Sciatic nerve (tissue), 2 donors: ENCODE measurements at regions not wholly inside any gene's neighbourhood (a gene's known extent, or its start where the extent isn't known, plus 50 kb on each side); places are given as distances from the start of the nearest gene placed in this dataset.

Source experiments
- ATAC-seq: fragments of 200-7000 bp; cut with Tn5 transposase; one replicate; pipeline ENCODE4 v1.9.1; 2020; ENCODE audit warnings: mild to moderate bottlenecking, moderate library complexity
- DNase-seq: peaks from one replicate; pipeline ENCODE4 v3.0.0-alpha.2; 2020; ENCODE audit warnings: low spot score
- intact Hi-C: fragments of 100-400 bp; cut with DNase I; formaldehyde crosslinking; loops from one replicate; pipeline ENCODE4 v1.14.2; 2022
- donor health status: DM: no; HTN: no; CAD: no.
- donor health status: DM: no; HTN: no; CAD: no.

DNA sequence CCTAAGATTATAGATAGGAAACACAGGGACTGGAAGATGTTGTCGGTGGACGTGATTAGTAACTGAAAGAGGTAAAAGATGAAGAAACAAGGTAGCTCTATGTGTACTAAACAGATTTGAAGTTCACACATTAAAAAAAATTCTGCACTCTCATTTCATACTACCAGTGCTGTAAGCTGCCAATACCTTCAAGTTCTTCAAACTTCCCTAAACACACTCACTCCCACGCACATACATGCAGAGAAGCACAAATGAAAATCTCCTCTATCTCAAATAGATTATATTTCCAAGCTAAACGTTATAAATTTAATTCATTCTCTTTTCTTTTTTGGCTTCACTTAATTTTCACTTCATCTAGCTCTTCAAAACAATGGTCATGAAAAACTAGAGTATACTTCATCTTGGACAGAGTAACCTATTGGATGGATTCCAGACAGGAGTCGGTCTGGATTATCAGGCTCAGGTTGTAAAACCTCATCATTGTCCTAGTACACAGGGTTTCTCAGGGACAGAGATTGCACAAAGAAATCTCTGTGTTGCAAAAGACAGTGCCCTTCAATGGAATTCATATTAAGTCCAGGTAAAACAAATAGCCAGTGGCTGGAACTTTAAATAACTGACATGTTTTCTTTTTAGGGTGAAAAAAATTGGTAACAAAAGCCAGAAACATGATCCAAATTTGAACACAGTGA is 408.1 kb upstream of the ZNF385D start:
- DNase-seq (no peak), ATAC-seq (peak; percentile 59)
- intact Hi-C loops = no loop called here

DNA sequence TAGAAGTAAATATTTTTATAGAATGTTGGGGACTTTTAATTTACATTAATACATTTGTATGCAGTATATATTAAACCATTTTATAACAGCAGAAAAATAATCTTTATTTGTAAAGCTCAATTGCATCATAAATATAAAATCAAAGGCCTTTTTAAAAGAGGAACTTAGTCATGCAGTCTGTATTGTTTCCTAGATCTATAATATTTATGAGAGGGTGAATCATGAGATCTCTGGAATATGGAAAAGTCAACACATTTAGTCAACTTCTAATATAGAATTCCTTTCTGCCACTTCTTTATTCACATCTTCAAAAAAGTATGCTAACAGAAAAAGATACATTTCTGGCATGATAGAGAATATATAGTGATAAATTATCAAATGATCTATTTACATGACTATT is 410.3 kb upstream of the ZNF385D start:
- intact Hi-C loops = no loop called here
- DNase-seq = no peak
- no peak for ATAC-seq

DNA sequence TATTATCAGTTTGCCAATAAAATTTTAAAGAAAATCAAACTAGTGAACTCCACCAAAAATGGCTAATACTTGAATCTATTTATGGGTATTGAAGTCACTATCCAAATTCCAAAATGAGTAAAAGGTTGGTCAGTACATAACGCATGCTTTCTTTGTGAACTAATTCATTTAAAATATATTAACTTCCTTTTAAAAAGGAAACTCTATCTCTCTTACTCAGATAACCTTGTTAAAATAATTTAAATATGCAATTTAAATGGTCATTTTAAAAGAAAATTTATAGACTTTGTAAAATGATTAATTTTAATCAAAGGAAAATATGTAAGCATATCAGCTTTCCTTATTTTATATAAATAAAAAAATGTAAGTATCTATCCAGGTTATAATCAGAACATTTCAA is 419.4 kb upstream of the ZNF385D start:
- intact Hi-C loops = no loop called here
- no peak for ATAC-seq
- DNase-seq = no peak

DNA sequence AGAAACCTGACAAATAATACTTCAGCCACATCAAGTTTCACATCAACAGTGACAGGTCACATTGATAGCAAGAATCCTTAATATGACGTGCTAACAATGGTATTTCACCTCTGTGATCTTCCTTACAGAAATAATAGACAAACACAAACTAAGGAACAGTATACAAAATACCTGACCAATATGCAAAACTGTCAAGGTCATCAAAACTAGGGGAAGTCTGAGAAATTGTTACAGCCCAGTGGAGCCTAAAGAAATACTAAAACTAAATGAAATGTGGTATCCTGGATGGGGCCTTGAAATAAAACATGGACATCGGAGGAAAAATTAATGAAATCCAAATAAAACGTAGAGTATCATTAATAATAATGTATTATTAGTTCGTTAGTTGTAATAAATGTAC is 422.0 kb upstream of the ZNF385D start:
- intact Hi-C loops = no loop called here
- no peak for ATAC-seq
- DNase-seq = no peak

DNA sequence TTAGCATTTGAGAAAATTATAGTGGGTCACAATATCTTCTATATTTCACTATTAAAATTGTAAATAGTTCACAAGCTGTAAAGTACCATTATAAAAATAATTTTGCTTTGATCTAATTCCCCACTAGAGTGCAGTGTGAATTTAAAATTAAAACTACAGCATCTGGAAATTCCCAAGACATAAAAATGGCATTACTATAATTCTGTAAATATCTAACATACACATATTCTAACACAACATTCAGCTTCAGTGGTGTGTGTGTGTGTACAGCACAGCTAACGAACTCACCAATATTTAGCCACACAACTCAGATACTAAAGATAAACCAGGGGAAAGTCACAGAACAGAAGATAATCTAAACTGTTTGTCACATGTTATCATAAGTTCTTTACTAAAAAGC is 424.9 kb upstream of the ZNF385D start:
- DNase-seq (no peak), ATAC-seq (no peak)
- intact Hi-C loops = no loop called here

DNA sequence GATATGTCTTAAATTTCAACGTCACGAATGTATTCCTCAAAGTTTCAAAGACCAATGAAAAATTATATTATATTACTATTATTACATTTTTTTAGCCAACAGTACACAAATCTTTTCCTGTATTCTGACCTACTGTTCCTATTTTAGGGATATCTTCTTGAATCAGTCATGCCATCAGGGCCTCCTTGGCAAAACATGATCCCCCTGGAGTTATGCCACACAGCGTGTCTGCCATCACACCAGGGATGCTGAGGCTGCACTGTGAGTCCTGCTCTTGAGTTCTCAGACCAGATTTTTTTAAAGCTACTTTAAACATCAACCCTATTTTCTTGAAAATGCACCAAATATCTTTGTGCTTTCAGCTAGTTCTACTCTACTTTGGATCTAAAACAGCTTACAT is 425.9 kb upstream of the ZNF385D start:
- DNase-seq (no peak), ATAC-seq (no peak)
- intact Hi-C loops = no loop called here

DNA sequence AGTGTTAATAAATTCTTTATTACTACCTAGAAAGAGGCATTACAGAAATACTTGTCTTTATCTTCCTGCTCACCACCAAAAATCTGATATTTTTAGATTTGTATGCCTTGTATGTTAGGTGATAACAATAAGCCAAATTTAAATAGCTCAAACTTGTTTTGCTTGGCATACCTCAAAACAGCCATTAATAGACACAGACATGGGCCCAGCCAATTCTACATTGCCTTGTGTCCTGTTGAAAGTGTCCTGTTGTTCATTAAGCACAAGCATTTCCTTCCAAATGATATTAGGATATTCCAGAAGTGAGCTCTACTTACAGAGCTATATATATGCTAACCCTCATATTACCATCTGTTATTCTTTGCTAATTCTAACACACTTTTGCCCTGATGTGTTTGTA is 438.6 kb upstream of the ZNF385D start:
- DNase-seq (no peak), ATAC-seq (no peak)
- intact Hi-C loops = no loop called here

DNA sequence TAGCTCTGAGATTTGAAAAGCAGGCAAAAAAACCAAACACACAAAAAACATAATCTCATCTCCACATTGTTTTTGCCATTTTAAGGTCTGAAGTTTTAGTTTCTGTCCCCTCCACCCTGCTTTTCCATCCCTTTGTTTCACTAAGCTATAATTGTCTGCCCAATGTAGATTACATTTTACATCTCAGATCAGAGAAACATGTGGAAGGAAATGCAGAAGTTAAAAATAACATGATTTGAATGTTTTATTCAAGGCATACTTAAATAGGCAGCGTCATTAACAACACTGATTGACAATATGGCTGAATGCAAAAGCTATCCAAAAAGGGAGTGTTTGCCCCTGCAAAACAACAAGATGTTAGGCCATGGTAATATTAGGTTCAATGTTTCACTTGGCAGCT is 448.1 kb upstream of the ZNF385D start:
- intact Hi-C loops = no loop called here
- DNase-seq = no peak
- no peak for ATAC-seq

DNA sequence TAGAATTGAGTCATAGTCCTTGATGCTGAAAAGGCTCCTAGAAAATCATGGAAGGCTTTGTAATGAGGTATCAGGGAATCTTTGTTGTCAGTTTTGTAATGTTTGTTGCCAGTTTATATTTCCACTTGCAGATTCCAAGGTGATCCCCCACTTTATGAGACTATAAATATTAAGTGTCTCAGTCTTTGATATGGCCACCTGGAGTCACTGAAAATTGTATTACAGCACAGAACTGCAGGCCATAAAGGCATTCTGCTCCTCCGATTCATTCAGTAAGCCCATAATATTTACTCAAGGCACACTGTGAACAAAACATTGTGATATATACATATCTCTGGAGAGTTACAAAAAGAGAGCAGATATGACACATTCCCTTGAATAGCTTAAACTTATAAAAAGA is 457.8 kb upstream of the ZNF385D start:
- ATAC-seq (no peak), DNase-seq (no peak)
- intact Hi-C loops = no loop called here

DNA sequence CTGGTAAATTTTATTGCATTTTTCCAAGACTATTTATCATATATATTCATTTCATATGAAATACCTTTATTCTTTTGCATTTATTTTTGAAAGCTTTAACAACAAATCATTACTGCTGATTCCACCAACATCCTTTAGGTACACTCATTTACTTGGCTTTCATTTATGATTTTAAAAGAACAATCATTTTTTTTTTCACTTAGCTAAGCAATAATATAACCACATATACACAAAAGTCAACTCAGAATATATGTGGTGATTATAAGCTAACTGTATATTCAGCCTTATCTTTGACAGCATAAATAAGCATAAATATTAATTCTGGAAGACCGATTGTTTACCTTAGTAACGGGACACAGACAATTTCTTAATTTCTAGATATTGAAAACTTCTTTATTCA is 458.6 kb upstream of the ZNF385D start:
- no peak for ATAC-seq
- intact Hi-C loops = no loop called here

DNA sequence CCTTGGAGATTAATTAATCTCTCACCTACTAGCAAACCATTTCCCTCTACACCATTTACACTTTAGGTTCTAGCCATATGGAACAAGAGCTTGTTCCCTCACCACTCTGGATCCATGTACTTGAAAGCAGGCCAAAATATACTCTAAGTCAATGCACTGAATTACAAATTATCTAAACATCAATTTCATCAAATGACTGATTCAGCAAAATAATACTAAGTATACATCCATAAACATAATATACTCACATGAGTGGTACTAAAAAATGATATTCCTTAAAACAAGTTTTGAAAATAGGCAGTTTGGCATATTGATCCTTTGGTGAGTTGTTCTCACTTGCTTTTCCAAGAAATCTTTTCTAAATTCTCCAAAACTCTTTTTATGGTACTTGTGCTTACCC is 459.7 kb upstream of the ZNF385D start:
- no peak for ATAC-seq
- intact Hi-C loops = no loop called here
- DNase-seq = no peak

More for the DNA sequence above, 458.6 kb upstream of the ZNF385D start:
- DNase-seq = no peak

DNA sequence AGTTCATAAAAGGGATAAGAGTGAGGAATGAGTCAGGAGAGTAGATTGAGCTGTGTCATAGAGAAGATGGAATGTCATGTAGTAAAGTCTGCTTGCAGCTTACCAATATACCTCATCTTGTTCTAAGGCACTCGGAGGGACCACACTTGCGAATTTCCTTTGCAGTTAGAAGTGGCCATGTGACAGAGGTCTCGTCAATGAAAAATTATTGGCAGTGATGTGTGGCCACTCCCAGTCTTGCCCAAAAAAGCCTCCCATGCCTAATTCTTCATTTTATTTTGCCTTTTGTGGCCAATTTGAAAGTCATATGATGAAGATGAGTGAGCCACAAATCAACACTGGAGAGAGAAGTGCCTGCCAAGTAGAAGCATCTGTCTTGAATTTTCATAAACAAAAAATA is 465.6 kb upstream of the ZNF385D start:
- intact Hi-C loops = no loop called here
- ATAC-seq (peak; percentile 36), DNase-seq (no peak)

DNA sequence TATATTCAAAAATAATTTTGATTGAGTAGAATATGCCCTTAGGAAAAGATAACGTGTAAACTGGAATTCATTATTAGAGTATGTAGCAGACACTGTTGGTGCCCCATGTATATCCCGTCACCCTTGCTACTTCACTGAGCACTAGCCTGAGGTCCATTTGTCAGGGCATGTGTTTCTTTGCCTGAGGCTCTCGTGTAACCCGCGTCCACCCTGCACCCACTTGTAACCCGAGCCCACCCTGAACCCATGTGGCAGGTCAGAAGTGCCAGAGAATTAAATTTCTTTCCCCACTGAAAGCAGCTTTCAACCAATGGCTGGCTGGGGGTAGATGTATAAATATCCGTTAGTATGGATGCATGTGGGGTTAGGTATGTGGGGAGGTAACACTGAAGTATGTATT is 474.2 kb upstream of the ZNF385D start:
- DNase-seq (no peak), ATAC-seq (no peak)
- intact Hi-C loops = no loop called here

DNA sequence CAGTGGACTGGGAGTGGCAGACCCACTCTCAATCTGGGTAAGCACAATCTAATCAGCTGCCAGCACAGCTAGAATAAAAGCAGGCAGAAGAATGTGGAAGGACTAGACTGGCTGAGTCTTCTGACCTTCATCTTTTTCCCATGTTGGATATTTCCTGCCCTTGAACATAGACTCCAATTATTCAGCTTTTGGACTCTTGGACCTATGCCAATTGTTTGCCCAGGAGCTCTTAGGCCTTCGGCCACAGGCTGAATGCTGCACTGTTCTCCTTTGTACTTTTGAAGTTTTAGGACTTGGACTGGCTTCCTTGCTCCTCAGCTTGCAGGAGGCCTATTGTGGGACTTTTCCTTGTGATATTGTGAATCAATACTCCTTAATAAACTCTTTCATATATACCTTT is 477.7 kb upstream of the ZNF385D start:
- intact Hi-C loops = no loop called here
- ATAC-seq = no peak

DNA sequence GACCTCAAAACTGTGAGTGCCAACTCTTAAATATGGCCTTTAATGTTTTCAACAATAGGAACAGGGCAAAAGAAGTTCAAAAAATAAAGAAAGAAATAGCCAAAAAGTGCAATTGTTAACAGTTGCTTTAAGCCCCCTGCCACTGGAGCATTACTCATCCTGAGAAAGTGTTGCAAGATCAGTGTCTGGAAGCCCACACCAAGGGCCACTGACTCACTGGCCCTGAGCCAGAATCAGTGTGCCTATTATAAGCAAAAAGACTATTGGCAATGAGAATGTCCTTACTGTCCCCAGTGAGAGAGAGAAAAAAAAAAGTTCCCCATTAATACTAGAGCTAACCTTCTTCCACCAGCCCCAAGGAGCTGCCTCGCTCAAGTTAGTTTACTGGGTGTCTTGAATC is 480.1 kb upstream of the ZNF385D start:
- ATAC-seq (peak; percentile 26), DNase-seq (no peak)
- intact Hi-C loops = no loop called here

More for the DNA sequence above, 477.7 kb upstream of the ZNF385D start:
- no peak for DNase-seq

DNA sequence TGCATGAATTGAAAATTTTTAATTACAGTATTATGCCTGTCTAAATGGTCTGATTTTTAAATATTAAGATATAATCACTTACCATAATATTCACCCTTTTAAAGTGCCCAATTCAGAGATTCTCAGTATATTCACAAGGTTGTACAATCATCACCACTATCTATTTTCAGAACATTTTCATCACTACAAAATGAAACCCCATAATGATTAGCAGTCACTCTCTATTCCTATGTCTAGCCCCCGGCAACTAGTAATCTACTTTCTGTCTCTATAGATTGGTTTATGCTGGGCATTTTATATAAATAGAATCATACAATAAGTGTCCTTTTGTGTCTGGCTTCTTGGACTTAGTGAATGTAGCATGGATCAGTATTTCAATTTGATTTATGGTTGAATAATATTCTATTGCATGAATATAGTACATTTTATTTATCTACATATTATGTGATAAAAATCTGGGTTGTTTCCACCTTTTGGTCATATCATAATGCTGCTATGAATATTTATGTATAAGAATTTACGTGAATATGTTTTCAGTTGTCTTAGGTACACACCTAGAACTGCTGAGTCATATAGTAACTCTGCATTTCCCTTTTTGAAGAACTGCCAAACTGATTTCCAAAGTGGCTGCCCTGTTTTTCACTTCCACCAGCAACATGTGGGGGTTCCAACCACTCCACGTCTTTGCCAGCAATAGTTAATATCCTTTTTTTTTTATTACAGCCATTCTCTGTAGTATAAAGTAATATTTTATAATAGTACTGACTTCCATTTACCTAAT is 485.7 kb upstream of the ZNF385D start:
- DNase-seq = no peak
- intact Hi-C loops = no loop called here
- no peak for ATAC-seq

DNA sequence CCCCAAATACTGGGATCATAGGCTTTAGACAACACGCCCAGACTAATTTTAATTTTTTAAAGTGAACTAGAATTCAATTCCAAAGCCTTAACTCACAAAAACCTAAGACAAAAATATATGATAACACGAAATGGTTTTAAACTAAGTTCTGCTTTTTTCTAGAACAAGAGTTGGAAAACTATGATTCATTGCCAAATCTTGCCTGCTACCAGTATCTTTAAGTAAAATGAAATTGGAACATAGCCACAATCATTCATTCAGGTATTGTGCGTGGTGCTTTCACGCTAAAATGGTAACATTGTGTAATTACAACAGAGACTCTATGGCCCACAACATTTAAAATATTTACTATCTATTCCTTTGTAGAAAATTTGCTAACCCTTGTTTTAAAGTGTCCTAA is 488.0 kb upstream of the ZNF385D start:
- intact Hi-C loops = no loop called here
- DNase-seq (no peak), ATAC-seq (no peak)

DNA sequence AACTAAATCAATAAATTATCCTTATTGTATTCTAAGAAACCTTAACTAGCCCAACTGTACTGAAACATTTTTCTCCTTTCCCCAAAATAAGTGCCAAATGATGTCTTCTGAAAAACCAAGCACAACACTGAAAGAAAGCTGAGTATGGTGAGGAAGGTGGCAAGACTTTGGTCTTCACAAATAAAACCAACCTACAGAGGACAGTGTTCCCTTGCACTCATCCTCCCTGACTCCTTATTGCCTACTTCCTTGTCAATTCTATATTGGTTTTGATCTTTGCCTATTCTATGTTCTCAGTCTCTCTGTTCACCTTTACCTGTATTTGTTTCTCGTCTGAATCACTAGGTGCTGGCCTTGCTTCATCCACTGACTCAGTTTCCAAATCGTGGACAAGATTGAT is 490.1 kb upstream of the ZNF385D start:
- intact Hi-C loops = no loop called here
- ATAC-seq = no peak

DNA sequence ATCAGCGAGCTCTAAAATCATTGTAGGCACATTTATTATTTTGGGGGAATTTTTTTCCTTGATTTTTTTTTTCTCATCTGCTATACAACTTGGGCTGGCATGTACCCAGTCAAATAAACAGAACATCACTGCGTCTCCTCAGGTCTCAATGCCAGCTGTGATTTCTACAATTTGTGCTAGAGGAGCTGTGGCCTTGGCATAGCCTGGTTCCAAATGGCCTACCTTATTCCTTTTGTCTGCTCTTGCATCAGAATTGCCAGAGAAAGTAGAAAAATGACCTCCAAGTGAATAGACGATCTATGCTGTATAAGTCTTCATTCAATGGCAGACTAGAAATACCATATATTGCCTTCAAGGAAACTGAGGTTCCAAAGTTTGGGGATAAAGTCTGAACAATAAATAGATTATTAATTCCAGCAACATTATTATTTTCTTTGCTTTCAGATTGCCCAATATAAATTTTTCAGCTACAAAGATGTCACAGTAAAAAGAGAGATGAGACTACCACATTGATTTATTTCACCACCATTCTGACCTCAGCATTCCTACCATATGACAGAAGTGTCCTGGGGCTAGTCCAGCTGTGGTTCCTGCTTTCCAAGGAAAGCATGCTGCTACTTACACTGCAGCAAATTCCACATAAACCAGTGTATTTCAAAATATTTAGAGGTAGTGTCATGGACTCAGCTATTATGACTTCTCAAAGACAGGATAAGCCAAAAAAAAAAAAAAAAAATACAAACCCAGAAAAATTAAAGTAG is 493.9 kb upstream of the ZNF385D start:
- DNase-seq = peak; percentile 58
- intact Hi-C loops = no loop called here
- ATAC-seq = peak; percentile 97

More for the DNA sequence above, 490.1 kb upstream of the ZNF385D start:
- DNase-seq = no peak
